ENCODE measurements at regions not wholly inside any gene's neighbourhood (a gene's known extent, or its start where the extent isn't known, plus 50 kb on each side); places are given as distances from the start of the nearest gene placed in this dataset.
"Not testable (repeated sequence)": the region's sequence is repeated elsewhere in the genome, so short reads cannot be mapped to it uniquely, and the experiment has no call there.

- no peak for DNase-seq
These were observed 155.2 kb upstream of the NRP1 start for GRCh38 chr10:33489501-33490176.

- peak; percentile 18 for DNase-seq
These were observed 152.7 kb upstream of the NRP1 start for GRCh38 chr10:33487014-33487776.

- no peak for DNase-seq
These were observed 150.8 kb upstream of the NRP1 start for GRCh38 chr10:33485276-33485675.

GRCh38 chr10:33484787-33485186 lies 150.3 kb upstream of the NRP1 start:
- no peak for DNase-seq

GRCh38 chr10:33483816-33484190 lies 149.3 kb upstream of the NRP1 start:
- DNase-seq = peak; percentile 67

GRCh38 chr10:33483124-33483815 lies 148.8 kb upstream of the NRP1 start:
- peak; percentile 70 for DNase-seq

GRCh38 chr10:33482486-33482885 lies 148.0 kb upstream of the NRP1 start:
- DNase-seq = no peak

GRCh38 chr10:33481184-33481583 lies 146.7 kb upstream of the NRP1 start:
- DNase-seq = no peak

GRCh38 chr10:33480417-33480816 lies 145.9 kb upstream of the NRP1 start:
- DNase-seq = not testable (repeated sequence)

GRCh38 chr10:33478675-33479125 lies 144.2 kb upstream of the NRP1 start:
- DNase-seq = peak; percentile 18

GRCh38 chr10:33478089-33478674 lies 143.7 kb upstream of the NRP1 start:
- DNase-seq = no peak

- DNase-seq = no peak
These were observed 143.0 kb upstream of the NRP1 start for GRCh38 chr10:33477291-33478088.

- no peak for DNase-seq
These were observed 142.3 kb upstream of the NRP1 start for GRCh38 chr10:33476757-33477273.

- DNase-seq = no peak
These were observed 139.2 kb upstream of the NRP1 start for GRCh38 chr10:33473688-33474087.

GRCh38 chr10:33468006-33468405 lies 133.5 kb upstream of the NRP1 start:
- not testable (repeated sequence) for DNase-seq

- DNase-seq = no peak
These were observed 131.3 kb upstream of the NRP1 start for GRCh38 chr10:33465747-33466146.

- DNase-seq = no peak
These were observed 128.5 kb upstream of the NRP1 start for GRCh38 chr10:33463011-33463410.

GRCh38 chr10:33461295-33461640 lies 126.8 kb upstream of the NRP1 start:
- DNase-seq = no peak

GRCh38 chr10:33460505-33461294 lies 126.2 kb upstream of the NRP1 start:
- DNase-seq = no peak

- no peak for DNase-seq
These were observed 125.1 kb upstream of the NRP1 start for GRCh38 chr10:33459602-33460001.

- no peak for DNase-seq
These were observed 120.6 kb upstream of the NRP1 start for GRCh38 chr10:33455029-33455428.

GRCh38 chr10:33454554-33454953 lies 120.1 kb upstream of the NRP1 start:
- DNase-seq = no peak

Data from DMS53 (cell line).